IMR-90 (cell line): ENCODE measurements at regions not wholly inside any gene's neighbourhood (a gene's known extent, or its start where the extent isn't known, plus 50 kb on each side); places are given as distances from the start of the nearest gene placed in this dataset.

Experiments used
- ATAC-seq: fragments of 200-7000 bp; cut with Tn5 transposase; 2 replicates; pipeline ENCODE4 v1.9.1; 2020; ENCODE audit warnings: low read depth, mild to moderate bottlenecking, moderate library complexity
- BruUV-seq: library from RNA; stranded (reverse); fragments of 400-500 nt; replicated peaks from 2 replicates; lab custom pipeline; 2021; lab: Mats Ljungman, UMichigan
- CTCF ChIA-PET: fragments of 300-600 bp; formaldehyde crosslinking; extraction: SDS; loops from one replicate; lab custom pipeline; 2021; ENCODE audit warnings: antibody characterized with exemption; lab: Yijun Ruan, JAX
- POLR2A ChIA-PET: fragments of 300-600 bp; sonication (Branson Sonifier 250); formaldehyde crosslinking; loops from one replicate; lab custom pipeline; 2022; ENCODE audit warnings: antibody characterized with exemption; ENCODE audit not compliant: unreplicated experiment; lab: Charles Lee
- DNase-seq: peaks from one replicate; pipeline ENCODE4 v3.0.0; 2013
- H2AFZ ChIP-seq: replicated peaks from 2 replicates; pipeline ENCODE3; 2013; ENCODE audit warnings: low read length, mild to moderate bottlenecking; ENCODE audit not compliant: poor library complexity
- H2AK5ac ChIP-seq: 2 replicates; pipeline ENCODE4 v1.6.1; 2013; ENCODE audit warnings: low read depth, low read length, inconsistent platforms
- H2AK9ac ChIP-seq: replicated peaks from 2 replicates; pipeline ENCODE3; 2013; ENCODE audit warnings: mild to moderate bottlenecking, low read depth, low read length, moderate library complexity; ENCODE audit not compliant: poor library complexity
- H2BK120ac ChIP-seq: 2 replicates; pipeline ENCODE4 v1.6.1; 2013; ENCODE audit warnings: low read depth, low read length, inconsistent platforms
- H2BK15ac ChIP-seq: 3 replicates; pipeline ENCODE4 v1.6.1; 2013; ENCODE audit warnings: low read depth, low read length, inconsistent platforms
- H2BK20ac ChIP-seq: 2 replicates; pipeline ENCODE4 v1.6.1; 2013; ENCODE audit warnings: low read depth, mild to moderate bottlenecking, inconsistent platforms, low read length, moderate library complexity
- H2BK5ac ChIP-seq: 2 replicates; pipeline ENCODE4 v1.6.1; 2013; ENCODE audit warnings: mild to moderate bottlenecking, low read depth, low read length, inconsistent platforms; ENCODE audit not compliant: poor library complexity, severe bottlenecking
- H3K14ac ChIP-seq: replicated peaks from 2 replicates; pipeline ENCODE4 v1.6.1; 2013; ENCODE audit warnings: low read depth, low read length, inconsistent platforms
- H3K18ac ChIP-seq: 2 replicates; pipeline ENCODE4 v1.6.1; 2013; ENCODE audit warnings: low read depth, low read length, control low read depth
- H3K23ac ChIP-seq: 2 replicates; pipeline ENCODE4 v1.6.1; 2013; ENCODE audit warnings: low read depth, low read length, inconsistent platforms
- H3K27ac ChIP-seq: 2 replicates; pipeline ENCODE4 v1.5.1; 2013; ENCODE audit warnings: mild to moderate bottlenecking, control low read depth, low read length; ENCODE audit not compliant: insufficient read depth
- H3K27me3 ChIP-seq: 2 replicates; pipeline ENCODE4 v1.6.1; 2013; ENCODE audit warnings: low read length; ENCODE audit not compliant: control insufficient read depth, insufficient read depth
- H3K36me3 ChIP-seq: 2 replicates; pipeline ENCODE4 v1.6.1; 2013; ENCODE audit warnings: low read length, mixed read lengths; ENCODE audit not compliant: control insufficient read depth, insufficient read depth
- H3K4ac ChIP-seq: 2 replicates; pipeline ENCODE4 v1.6.1; 2013; ENCODE audit warnings: low read depth, low read length, inconsistent platforms
- H3K4me1 ChIP-seq: 2 replicates; pipeline ENCODE4 v1.6.1; 2013; ENCODE audit warnings: low read length, mixed read lengths; ENCODE audit not compliant: control insufficient read depth, insufficient read depth
- H3K4me2 ChIP-seq: 2 replicates; pipeline ENCODE4 v1.6.1; 2013; ENCODE audit warnings: low read depth, mild to moderate bottlenecking, control low read depth, low read length, moderate library complexity
- H3K4me3 ChIP-seq: 2 replicates; pipeline ENCODE4 v1.5.1; 2013; ENCODE audit warnings: low read depth, mild to moderate bottlenecking, control low read depth, low read length, moderate library complexity; ENCODE audit not compliant: insufficient read depth
- H3K56ac ChIP-seq: 2 replicates; pipeline ENCODE4 v1.6.1; 2013; ENCODE audit warnings: low read length, inconsistent platforms; ENCODE audit not compliant: insufficient read depth; ENCODE audit errors: extremely low read depth
- H3K79me1 ChIP-seq, 2 experiments: 2 replicates each; pipeline ENCODE4 v1.6.1; 2013; ENCODE audit warnings: low read length in 2 of 2, inconsistent platforms in 1 of 2, low read depth in 1 of 2
- H3K9ac ChIP-seq: 2 replicates; pipeline ENCODE4 v1.6.1; 2013; ENCODE audit warnings: low read depth, low read length, control low read depth
- H3K9me1 ChIP-seq: 2 replicates; pipeline ENCODE4 v1.6.1; 2013; ENCODE audit warnings: low read length, inconsistent platforms; ENCODE audit not compliant: insufficient read depth
- H3K9me3 ChIP-seq: 2 replicates; pipeline ENCODE4 v1.6.1; 2013; ENCODE audit warnings: low read length; ENCODE audit not compliant: control insufficient read depth, insufficient read depth
- H4K20me1 ChIP-seq: 2 replicates; pipeline ENCODE4 v1.6.1; 2013; ENCODE audit warnings: low read length, inconsistent platforms; ENCODE audit not compliant: insufficient read depth
- H4K5ac ChIP-seq: 2 replicates; pipeline ENCODE4 v1.6.1; 2013; ENCODE audit warnings: mild to moderate bottlenecking, low read depth, low read length, control low read depth
- H4K8ac ChIP-seq, 2 experiments: 2 replicates each; pipeline ENCODE4 v1.6.1; 2013; ENCODE audit warnings: low read depth in 2 of 2, low read length in 2 of 2, control low read depth in 1 of 2, inconsistent platforms in 1 of 2
- H4K91ac ChIP-seq: 2 replicates; pipeline ENCODE4 v1.6.1; 2013; ENCODE audit warnings: low read depth, low read length, inconsistent platforms; ENCODE audit not compliant: insufficient read depth
- FOS ChIP-seq: fragments of 150-350 bp; IDR thresholded peaks from 2 replicates; pipeline ENCODE4 v1.6.1; 2016; ENCODE audit warnings: low read depth, low read length
- MAFK ChIP-seq: IDR thresholded peaks from 2 replicates; pipeline ENCODE4 v1.6.1; 2012; ENCODE audit warnings: low read depth, low read length, improper control_type of control experiment
- WGBS, 2 experiments: methylation state at CpG; one replicate each; pipeline versions ENCODE4 v1.1.5 to v1.1.7; 2013; ENCODE audit warnings: missing lambda C conversion rate in 2 of 2; ENCODE audit not compliant: insufficient read length in 1 of 2; ENCODE audit errors: extremely low coverage in 2 of 2; 5-methylcytosine and 5-hydroxymethylcytosine counted together
- dilution Hi-C: fragments of 300-500 bp; cut with HindIII; formaldehyde crosslinking; loops from one replicate; pipeline ENCODE4 v1.14.3; 2018; ENCODE audit warnings: low sequenced_read_pairs; ENCODE audit not compliant: unreplicated experiment
- in situ Hi-C: fragments of 300-500 bp; cut with MboI; formaldehyde crosslinking; loops from 3 replicates; pipeline ENCODE4 v1.14.3; 2019; ENCODE audit warnings: low sequenced_read_pairs, inconsistent platforms, mixed read lengths
- intact Hi-C: fragments of 100-400 bp; cut with micrococcal nuclease; formaldehyde crosslinking; loops from 2 replicates; pipeline ENCODE4 v1.10.0; 2022
- TF ChIP-seq, protein P1 (sequence below): fragments of 150-350 bp; IDR thresholded peaks from 2 replicates; pipeline ENCODE4 v1.6.1; 2017; ENCODE audit warnings: mild to moderate bottlenecking, antibody characterized with exemption, low read length, low read depth
- TF ChIP-seq, protein P2 (sequence below): conservative IDR thresholded peaks from 2 replicates; pipeline ENCODE4 v1.5.1; 2012; ENCODE audit warnings: mild to moderate bottlenecking, low read depth, low read length, improper control_type of control experiment

DNA sequence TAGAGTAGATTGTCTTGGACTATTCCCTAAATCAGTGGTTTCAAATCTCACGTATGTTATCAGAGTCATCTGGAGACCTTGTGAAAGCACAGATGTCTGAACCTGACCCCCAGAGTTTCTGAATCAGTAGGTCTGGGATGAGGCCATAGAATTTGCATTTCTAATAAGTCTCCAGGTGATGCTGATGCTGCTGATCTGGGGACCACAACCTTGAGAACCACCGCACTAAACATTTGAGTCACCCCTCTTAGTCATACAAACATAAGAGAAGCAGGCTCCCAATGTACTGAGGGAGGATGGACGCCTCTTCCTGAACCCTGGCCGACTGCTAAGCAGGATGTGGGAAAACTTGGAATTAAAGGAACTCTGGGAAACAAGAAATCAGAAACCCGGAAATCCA lies 187.8 kb upstream of the PRDM1 start:
- CTCF ChIA-PET, result no interaction called here
- intact Hi-C loops, result no loop called here

More for the DNA sequence above, 187.8 kb upstream of the PRDM1 start:
- in situ Hi-C loops, result no loop called here
- Histone ChIP-seq H3K4me3 (no peak overlapping the region), H4K5ac (peak overlapping the region; percentile 29; the same call in 1 of the 2 replicates), H4K20me1 (no peaks in the 10 kb centered on the region), H3K9me3 (no peaks in the 10 kb centered on the region), H3K27ac (no peak overlapping the region), H3K4me2 (no peak overlapping the region), H3K27me3 (no peaks in the 10 kb centered on the region), H3K9me1 (peaks cover 9% of the 10 kb centered on the region), H3K9ac (no peak overlapping the region), H2AFZ (no peak overlapping the region), H2BK15ac (peak overlapping the region; percentile 99; the same call in 2 of the 3 replicates), H2BK120ac (peak overlapping the region; percentile 93), H3K36me3 (no peaks in the 10 kb centered on the region), H3K4me1 (peaks cover 18% of the 10 kb centered on the region), H2BK5ac (peak overlapping the region; percentile 79), H3K18ac (peak overlapping the region; percentile 86; the same call in 1 of the 2 replicates), H2AK5ac (no peak overlapping the region), H4K91ac (no peak overlapping the region), H3K56ac (no peak overlapping the region), H3K79me1 (no peaks in the 10 kb centered on the region), H3K23ac (no peak overlapping the region), H4K8ac (peak overlapping the region; percentile 95 to 96; a peak in 1 of 4 replicates), H3K14ac (no peak overlapping the region), H2BK20ac (peak overlapping the region; percentile 92; the same call in 1 of the 2 replicates), H2AK9ac (no peak overlapping the region), H3K4ac (peak overlapping the region; percentile 3; the same call in 1 of the 2 replicates)
- ATAC-seq (peak; percentile 67; the same call in 1 of the 2 replicates), DNase-seq (peak; percentile 98)
- dilution Hi-C loops, result no loop called here
- no TSS peak for BruUV-seq
- POLR2A ChIA-PET, result no interaction called here
- no CpG with 5 or more reads among the region's 5 CpGs for WGBS, 2 experiments
- TF ChIP-seq, protein P1, sequence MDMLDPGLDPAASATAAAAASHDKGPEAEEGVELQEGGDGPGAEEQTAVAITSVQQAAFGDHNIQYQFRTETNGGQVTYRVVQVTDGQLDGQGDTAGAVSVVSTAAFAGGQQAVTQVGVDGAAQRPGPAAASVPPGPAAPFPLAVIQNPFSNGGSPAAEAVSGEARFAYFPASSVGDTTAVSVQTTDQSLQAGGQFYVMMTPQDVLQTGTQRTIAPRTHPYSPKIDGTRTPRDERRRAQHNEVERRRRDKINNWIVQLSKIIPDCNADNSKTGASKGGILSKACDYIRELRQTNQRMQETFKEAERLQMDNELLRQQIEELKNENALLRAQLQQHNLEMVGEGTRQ, result no peak
- TF ChIP-seq FOS, result peak; percentile 65
- TF ChIP-seq, protein P2, sequence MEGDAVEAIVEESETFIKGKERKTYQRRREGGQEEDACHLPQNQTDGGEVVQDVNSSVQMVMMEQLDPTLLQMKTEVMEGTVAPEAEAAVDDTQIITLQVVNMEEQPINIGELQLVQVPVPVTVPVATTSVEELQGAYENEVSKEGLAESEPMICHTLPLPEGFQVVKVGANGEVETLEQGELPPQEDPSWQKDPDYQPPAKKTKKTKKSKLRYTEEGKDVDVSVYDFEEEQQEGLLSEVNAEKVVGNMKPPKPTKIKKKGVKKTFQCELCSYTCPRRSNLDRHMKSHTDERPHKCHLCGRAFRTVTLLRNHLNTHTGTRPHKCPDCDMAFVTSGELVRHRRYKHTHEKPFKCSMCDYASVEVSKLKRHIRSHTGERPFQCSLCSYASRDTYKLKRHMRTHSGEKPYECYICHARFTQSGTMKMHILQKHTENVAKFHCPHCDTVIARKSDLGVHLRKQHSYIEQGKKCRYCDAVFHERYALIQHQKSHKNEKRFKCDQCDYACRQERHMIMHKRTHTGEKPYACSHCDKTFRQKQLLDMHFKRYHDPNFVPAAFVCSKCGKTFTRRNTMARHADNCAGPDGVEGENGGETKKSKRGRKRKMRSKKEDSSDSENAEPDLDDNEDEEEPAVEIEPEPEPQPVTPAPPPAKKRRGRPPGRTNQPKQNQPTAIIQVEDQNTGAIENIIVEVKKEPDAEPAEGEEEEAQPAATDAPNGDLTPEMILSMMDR, result no peak
- TF ChIP-seq MAFK, result peak; percentile 34; the same call in 1 of the 2 replicates
